ENCODE measurements at regions not wholly inside any gene's neighbourhood (a gene's known extent, or its start where the extent isn't known, plus 50 kb on each side); places are given as distances from the start of the nearest gene placed in this dataset.

GRCh38 chr2:164335947-164336346, 285.3 kb downstream of the GRB14 start:
- dilution Hi-C loops (cut with MboI; ENCODE audit: extremely low pct_ligation_motif_present, low sequenced_read_pairs) = no loop called here
- no peak for TF ChIP-seq CTCF (optimal IDR thresholded peaks at IDR 0.05 in 1 of 3, IDR thresholded peaks at IDR 0.05 in 1 of 3, conservative IDR thresholded peaks at IDR 0.05 in 1 of 3; ENCODE audit: extremely low read depth in 1 of 3, insufficient read depth in 2 of 3, low read length in 3 of 3)
- TF ChIP-seq EZH2 (IDR thresholded peaks at IDR 0.05; ENCODE audit: low read length) = no peak
- no peak overlapping the region for H2AFZ ChIP-seq (ENCODE audit: control insufficient read depth, low read length)
- H3K9me1 ChIP-seq (ENCODE audit: control insufficient read depth, extremely low read depth, insufficient read depth, low read length) = no peaks in the 10 kb centered on the region
- no peak for FAIRE-seq
- no peak for DNase-seq (ENCODE audit: low read depth, low spot score)
- no peak overlapping the region for H3K27ac ChIP-seq (ENCODE audit: control insufficient read depth, insufficient read depth, low read length)
- H3K4me3 ChIP-seq (ENCODE audit: control insufficient read depth in 2 of 3, extremely low read depth in 1 of 3, insufficient read depth in 2 of 3, low read depth in 1 of 3, low read length in 3 of 3) = no peak overlapping the region
- H4K20me1 ChIP-seq (ENCODE audit: control insufficient read depth, extremely low read depth, insufficient read depth, low read length) = no peaks in the 10 kb centered on the region
- H3K4me2 ChIP-seq (ENCODE audit: control insufficient read depth, extremely low read depth, insufficient read depth, low read depth, low read length) = no peak overlapping the region
- H3K9me3 ChIP-seq (ENCODE audit: control insufficient read depth, low read depth, low read length) = no peaks in the 10 kb centered on the region
- no peaks in the 10 kb centered on the region for H3K79me2 ChIP-seq (ENCODE audit: control insufficient read depth, insufficient read depth, low read length)
- H3K27me3 ChIP-seq (ENCODE audit: control insufficient read depth, extremely low read depth, insufficient read depth, low read length) = no peaks in the 10 kb centered on the region
- H3K4me1 ChIP-seq (ENCODE audit: control insufficient read depth, extremely low read depth, insufficient read depth, low read length) = no peaks in the 10 kb centered on the region
- H3K36me3 ChIP-seq (ENCODE audit: control insufficient read depth in 2 of 2, extremely low read depth in 1 of 2, insufficient read depth in 2 of 2, low read length in 2 of 2) = no peaks in the 10 kb centered on the region
- no peak overlapping the region for H3K9ac ChIP-seq (ENCODE audit: control insufficient read depth, extremely low read depth, insufficient read depth, low read length)

GRCh38 chr2:164335128-164335527, 286.2 kb downstream of the GRB14 start:
- Histone ChIP-seq H3K27ac (ENCODE audit: control insufficient read depth, insufficient read depth, low read length) (no peak overlapping the region), H3K4me1 (ENCODE audit: control insufficient read depth, extremely low read depth, insufficient read depth, low read length) (no peaks in the 10 kb centered on the region), H2AFZ (ENCODE audit: control insufficient read depth, low read length) (no peak overlapping the region), H4K20me1 (ENCODE audit: control insufficient read depth, extremely low read depth, insufficient read depth, low read length) (no peaks in the 10 kb centered on the region), H3K27me3 (ENCODE audit: control insufficient read depth, extremely low read depth, insufficient read depth, low read length) (no peaks in the 10 kb centered on the region), H3K4me3 (ENCODE audit: control insufficient read depth in 2 of 3, extremely low read depth in 1 of 3, insufficient read depth in 2 of 3, low read depth in 1 of 3, low read length in 3 of 3) (no peak overlapping the region), H3K4me2 (ENCODE audit: control insufficient read depth, extremely low read depth, insufficient read depth, low read depth, low read length) (no peak overlapping the region), H3K9ac (ENCODE audit: control insufficient read depth, extremely low read depth, insufficient read depth, low read length) (no peak overlapping the region), H3K79me2 (ENCODE audit: control insufficient read depth, insufficient read depth, low read length) (no peaks in the 10 kb centered on the region), H3K9me3 (ENCODE audit: control insufficient read depth, low read depth, low read length) (no peaks in the 10 kb centered on the region), H3K36me3 (ENCODE audit: control insufficient read depth in 2 of 2, extremely low read depth in 1 of 2, insufficient read depth in 2 of 2, low read length in 2 of 2) (no peaks in the 10 kb centered on the region), H3K9me1 (ENCODE audit: control insufficient read depth, extremely low read depth, insufficient read depth, low read length) (no peaks in the 10 kb centered on the region)
- FAIRE-seq = no peak
- TF ChIP-seq EZH2 (IDR thresholded peaks at IDR 0.05; ENCODE audit: low read length) (no peak), CTCF (optimal IDR thresholded peaks at IDR 0.05 in 1 of 3, IDR thresholded peaks at IDR 0.05 in 1 of 3, conservative IDR thresholded peaks at IDR 0.05 in 1 of 3; ENCODE audit: extremely low read depth in 1 of 3, insufficient read depth in 2 of 3, low read length in 3 of 3) (no peak)
- dilution Hi-C loops (cut with MboI; ENCODE audit: extremely low pct_ligation_motif_present, low sequenced_read_pairs) = no loop called here
- no peak for DNase-seq (ENCODE audit: low read depth, low spot score)
